K562 (cell line): ENCODE measurements at regions not wholly inside any gene's neighbourhood (a gene's known extent, or its start where the extent isn't known, plus 50 kb on each side); places are given as distances from the start of the nearest gene placed in this dataset.

Experiments used
- ATAC-seq: fragments of 200-7000 bp; cut with Tn5 transposase; 3 replicates; pipeline ENCODE4 v1.9.1; 2020; ENCODE audit warnings: moderate library complexity
- BruUV-seq: library from RNA; stranded (reverse); fragments of 400-500 nt; replicated peaks from 2 replicates; lab custom pipeline; 2021; lab: Mats Ljungman, UMichigan
- CTCF ChIA-PET: fragments of 300-600 bp; formaldehyde crosslinking; extraction: SDS; loops from one replicate; lab custom pipeline; 2021; ENCODE audit warnings: low intra/inter-chr PET ratio; lab: Yijun Ruan, JAX
- POLR2A ChIA-PET: fragments of 300-600, 350-650 bp; sonication (Branson Sonifier 250); formaldehyde crosslinking; extraction: SDS; loops from one replicate; lab custom pipeline; 2021; ENCODE audit warnings: antibody characterized with exemption, inconsistent platforms; lab: Yijun Ruan, JAX
- DNase-seq, 4 experiments: peaks; one replicate each; pipeline versions ENCODE4 v3.0.0 to v3.0.0-alpha.2; 2011 to 2018; ENCODE audit warnings: low spot score in 3 of 4, mixed read lengths in 3 of 4; ENCODE audit errors: extremely low read depth in 1 of 4
- FAIRE-seq: peaks from 2 replicates; lab custom pipeline; 2011; peaks lifted over from hg19 to GRCh38; lab: Jason Lieb, UNC
- H2AFZ ChIP-seq: 2 replicates; pipeline ENCODE4 v1.6.0; 2011; ENCODE audit warnings: low read depth, low read length, control low read depth, inconsistent platforms
- H3K27ac ChIP-seq: fragments of 200-600 bp; 3 replicates; pipeline ENCODE4 v1.8.0; 2011; ENCODE audit warnings: low read depth, mild to moderate bottlenecking, control low read depth, inconsistent platforms, low read length, moderate library complexity, mixed read lengths; ENCODE audit errors: extremely low read depth
- H3K27me3 ChIP-seq, 2 experiments: fragments of 300-600 bp in 1 of 2; 2 replicates in 1 of 2; 3 replicates in 1 of 2; pipeline versions ENCODE4 v1.6.0 to v1.8.0; 2011; ENCODE audit warnings: inconsistent platforms in 2 of 2, low read length in 2 of 2, mild to moderate bottlenecking in 1 of 2, mixed read lengths in 1 of 2, moderate library complexity in 1 of 2; ENCODE audit not compliant: control insufficient read depth in 2 of 2, insufficient read depth in 2 of 2
- H3K36me3 ChIP-seq: fragments of 300-600 bp; 3 replicates; pipeline ENCODE4 v1.8.0; 2011; ENCODE audit warnings: mild to moderate bottlenecking, low read length, inconsistent platforms; ENCODE audit not compliant: control insufficient read depth, insufficient read depth
- H3K4me1 ChIP-seq, 2 experiments: fragments of 200-600 bp in 1 of 2; replicated peaks in 1 of 2; 2 replicates in 1 of 2; 3 replicates in 1 of 2; pipeline versions ENCODE4 v1.5.1 to v1.8.0; 2011; ENCODE audit warnings: inconsistent platforms in 2 of 2, low read length in 2 of 2, mild to moderate bottlenecking in 1 of 2, mixed read lengths in 1 of 2, moderate library complexity in 1 of 2; ENCODE audit not compliant: control insufficient read depth in 2 of 2, insufficient read depth in 2 of 2
- H3K4me2 ChIP-seq: 2 replicates; pipeline ENCODE4 v1.6.1; 2011; ENCODE audit warnings: low read length, control low read depth, inconsistent platforms, mixed read lengths; ENCODE audit not compliant: insufficient read depth
- H3K4me3 ChIP-seq: fragments of 200-600 bp; sonication (generic), shearing (Covaris generic); 2 replicates; pipeline ENCODE4 v1.5.1; 2016; ENCODE audit warnings: control low read depth, inconsistent platforms
- H3K79me2 ChIP-seq: fragments of 200-600 bp; 3 replicates; pipeline ENCODE4 v1.8.0; 2011; ENCODE audit warnings: low read length, inconsistent platforms; ENCODE audit not compliant: control insufficient read depth, insufficient read depth
- H3K9ac ChIP-seq, 2 experiments: 2 replicates each; pipeline versions ENCODE4 v1.6.0 to v1.6.1; 2011; ENCODE audit warnings: low read depth in 2 of 2, low read length in 2 of 2, control low read depth in 1 of 2, inconsistent platforms in 1 of 2, mild to moderate bottlenecking in 1 of 2, mixed read lengths in 1 of 2; ENCODE audit not compliant: insufficient read depth in 1 of 2
- H3K9me1 ChIP-seq: one replicate; pipeline ENCODE4 v1.6.0; 2011; ENCODE audit warnings: inconsistent platforms, mild to moderate bottlenecking, low read length, moderate library complexity; ENCODE audit not compliant: control insufficient read depth, insufficient read depth
- H3K9me3 ChIP-seq: replicated peaks from 2 replicates; pipeline ENCODE4 v1.5.1; 2011; ENCODE audit warnings: low read depth, low read length, inconsistent platforms; ENCODE audit not compliant: control insufficient read depth, insufficient read depth
- H4K20me1 ChIP-seq: replicated peaks from 2 replicates; pipeline ENCODE4 v1.6.1; 2011; ENCODE audit warnings: low read length, inconsistent platforms, mixed read lengths; ENCODE audit not compliant: control insufficient read depth, insufficient read depth
- BRF2 ChIP-seq: IDR thresholded peaks from 3 replicates; pipeline ENCODE4 v1.6.1; 2011; ENCODE audit warnings: borderline replicate concordance, mild to moderate bottlenecking; ENCODE audit not compliant: insufficient read length, insufficient read depth
- DACH1 ChIP-seq: fragments of 450-650 bp; IDR thresholded peaks from 2 replicates; pipeline ENCODE4 v1.6.1; 2018; ENCODE audit not compliant: partially characterized antibody
- FOXP1 ChIP-seq: sonication (generic); formaldehyde crosslinking; IDR thresholded peaks from 2 replicates; pipeline ENCODE4 v1.8.0; 2022; ENCODE audit warnings: mild to moderate bottlenecking, missing genetic modification reagents
- MEIS2 ChIP-seq: fragments of 450-650 bp; IDR thresholded peaks from 2 replicates; pipeline ENCODE4 v1.6.1; 2014; ENCODE audit warnings: mild to moderate bottlenecking; ENCODE audit not compliant: partially characterized antibody
- SMAD3 ChIP-seq: fragments of 450-650 bp; formaldehyde crosslinking; conservative IDR thresholded peaks from 2 replicates; pipeline ENCODE4 v1.4.0; 2020; ENCODE audit warnings: mild to moderate bottlenecking
- ZNF12 ChIP-seq: sonication (generic); formaldehyde crosslinking; IDR thresholded peaks from 2 replicates; pipeline ENCODE4 v1.4.0; 2020; ENCODE audit warnings: mild to moderate bottlenecking, missing genetic modification reagents
- ZNF431 ChIP-seq: sonication (generic); formaldehyde crosslinking; IDR thresholded peaks from 2 replicates; pipeline ENCODE4 v1.8.0; 2022; ENCODE audit warnings: mild to moderate bottlenecking, missing genetic modification reagents
- ZNF766 ChIP-seq: fragments of 200-800 bp; sonication (Bioruptor generic); conservative IDR thresholded peaks from 2 replicates; pipeline ENCODE4 v1.6.1; 2016; ENCODE audit warnings: missing genetic modification characterization, missing compliant biosample characterization
- WGBS: fragments of 100-300 bp; shearing (Covaris generic); methylation state at CpG from one replicate; pipeline ENCODE4 v1.1.6; 2016; ENCODE audit warnings: low coverage, mixed read lengths; ENCODE audit not compliant: insufficient coverage; ENCODE audit errors: missing lambda C conversion rate; 5-methylcytosine and 5-hydroxymethylcytosine counted together
- in situ Hi-C: fragments of 300-500 bp; cut with MboI; formaldehyde crosslinking; loops from 4 replicates; pipeline ENCODE4 v1.15.0; 2018; ENCODE audit warnings: inconsistent platforms, mixed read lengths
- intact Hi-C: fragments of 100-400 bp; cut with micrococcal nuclease; formaldehyde crosslinking; loops from 2 replicates; pipeline ENCODE4 v1.14.2; 2022

- no TSS peak for BruUV-seq
- in situ Hi-C loops: no loop called here
- Histone ChIP-seq H4K20me1 (no peaks in the 10 kb centered on the region), H2AFZ (no peak overlapping the region), H3K79me2 (no peaks in the 10 kb centered on the region), H3K9me3 (no peaks in the 10 kb centered on the region), H3K4me2 (no peak overlapping the region), H3K27ac (no peak overlapping the region), H3K27me3 (no peaks in the 10 kb centered on the region), H3K9me1 (no peaks in the 10 kb centered on the region), H3K9ac (no peak overlapping the region), H3K4me3 (no peak overlapping the region), H3K4me1 (no peaks in the 10 kb centered on the region), H3K36me3 (no peaks in the 10 kb centered on the region)
- FAIRE-seq: no peak
- intact Hi-C loops: no loop called here
- POLR2A ChIA-PET: no interaction called here
- TF ChIP-seq ZNF431 (CRISPR knock-in tag) (no peak), FOXP1 (no peak), BRF2 (no peak)
- CTCF ChIA-PET: interaction anchor here (0.5 kb wide), 1 partner anchor 167 kb away, joined by 4 read pairs; no protein-coding TSS in a partner anchor
- DNase-seq: no peak
- no peak for ATAC-seq
- WGBS: 39% methylated on average over 3 of the region's 3 CpGs
These were observed 83.7 kb upstream of the ZFP64 start for GRCh38 chr20:52275181-52275691.

- no TSS peak for BruUV-seq
- H3K36me3 ChIP-seq: no peaks in the 10 kb centered on the region
- no peak overlapping the region for H3K9ac ChIP-seq
- CTCF ChIA-PET: no interaction called here
- H3K79me2 ChIP-seq: no peaks in the 10 kb centered on the region
- POLR2A ChIA-PET: interaction anchor here (0.9 kb wide), 1 partner anchor 14 kb away, joined by 3 read pairs; no protein-coding TSS in a partner anchor
- H3K9me1 ChIP-seq: no peaks in the 10 kb centered on the region
- H3K27ac ChIP-seq: no peak overlapping the region
- ATAC-seq: no peak
- no peaks in the 10 kb centered on the region for H4K20me1 ChIP-seq
- TF ChIP-seq SMAD3 (CRISPR knock-in tag): no peak
- TF ChIP-seq ZNF12 (CRISPR knock-in tag): no peak
- TF ChIP-seq DACH1: no peak
- no peak for TF ChIP-seq ZNF766 (CRISPR knock-in tag)
- TF ChIP-seq MEIS2: no peak
- no peaks in the 10 kb centered on the region for H3K27me3 ChIP-seq
- intact Hi-C loops (no loop called here), in situ Hi-C loops (no loop called here)
- no peak overlapping the region for H3K4me3 ChIP-seq
- no peak for DNase-seq
- WGBS: 42% methylated on average over 4 of the region's 4 CpGs
- no peak overlapping the region for H2AFZ ChIP-seq
- no peaks in the 10 kb centered on the region for H3K4me1 ChIP-seq
- H3K4me2 ChIP-seq: no peak overlapping the region
- FAIRE-seq: no peak
- no peaks in the 10 kb centered on the region for H3K9me3 ChIP-seq
These were observed 79.1 kb upstream of the ZFP64 start for GRCh38 chr20:52270696-52271095.
